ENCODE measurements at regions not wholly inside any gene's neighbourhood (a gene's known extent, or its start where the extent isn't known, plus 50 kb on each side); places are given as distances from the start of the nearest gene placed in this dataset.
A peak's percentile ranks its signal among the peaks of the same experiment; 100 is the strongest.

DNA sequence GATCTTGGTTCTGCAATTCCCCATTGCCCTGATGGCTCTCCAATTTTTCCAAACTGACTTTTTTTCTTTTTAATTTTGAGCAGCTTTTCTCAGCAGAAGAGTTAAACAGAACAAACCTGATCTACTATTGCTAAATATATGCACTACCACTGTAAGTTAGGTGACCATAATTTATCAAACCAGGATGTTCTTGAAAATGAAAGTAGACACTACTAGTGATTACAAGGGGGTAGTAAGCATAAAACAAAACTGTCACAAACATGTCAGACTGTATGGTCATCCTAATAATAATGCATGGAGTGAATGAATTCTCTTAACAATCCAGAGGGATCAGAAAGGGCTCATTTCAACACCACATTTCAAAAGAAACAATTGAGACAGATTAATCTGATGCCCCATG is 183.0 kb upstream of the FOXN3 start:
- Histone ChIP-seq H3K27ac (no peak overlapping the region), H3K4me1 (peaks cover 0 to 12% of the 10 kb centered on the region in 2 donors)

DNA sequence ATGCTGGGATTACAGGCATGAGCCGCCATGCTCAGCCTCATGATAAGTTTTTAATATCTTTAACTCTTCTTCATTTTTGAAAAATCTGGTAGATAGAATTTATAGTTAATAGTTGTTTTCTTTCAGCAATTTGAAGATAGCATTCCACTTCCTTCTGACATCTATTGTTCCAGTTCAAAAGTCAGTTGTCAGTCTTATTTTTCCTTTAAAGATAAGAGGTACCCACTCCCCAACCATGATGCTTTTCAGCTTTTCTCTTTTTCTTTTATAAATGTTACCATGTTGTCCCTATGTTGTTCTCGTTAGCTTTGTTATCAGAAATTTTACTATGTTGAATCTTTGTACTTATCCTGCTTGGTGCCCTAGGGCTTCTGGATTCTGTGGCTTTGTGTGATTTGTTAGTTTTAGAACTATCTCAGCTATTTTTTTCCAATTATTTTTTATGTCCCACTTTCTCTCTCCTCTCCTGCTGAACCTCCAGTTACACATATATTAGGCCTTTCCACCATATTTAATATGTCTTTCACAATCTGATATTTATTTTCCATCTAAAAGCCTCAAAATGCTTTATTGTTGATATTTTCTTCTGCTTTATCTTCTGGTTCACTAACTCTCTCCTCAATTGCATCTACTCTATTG is 181.6 kb upstream of the FOXN3 start:
- H3K27me3 ChIP-seq: no peaks in the 10 kb centered on the region
- H3K4me1 ChIP-seq: peaks cover 0 to 12% of the 10 kb centered on the region in 2 donors
- H3K4me3 ChIP-seq: no peak overlapping the region
- no peak overlapping the region for H3K27ac ChIP-seq
- peaks cover 0 to 30% of the 10 kb centered on the region in 2 donors for H3K9me3 ChIP-seq
- no peak for DNase-seq (ENCODE audit: low spot score)
- H3K36me3 ChIP-seq: no peaks in the 10 kb centered on the region
- TF ChIP-seq, protein P1, sequence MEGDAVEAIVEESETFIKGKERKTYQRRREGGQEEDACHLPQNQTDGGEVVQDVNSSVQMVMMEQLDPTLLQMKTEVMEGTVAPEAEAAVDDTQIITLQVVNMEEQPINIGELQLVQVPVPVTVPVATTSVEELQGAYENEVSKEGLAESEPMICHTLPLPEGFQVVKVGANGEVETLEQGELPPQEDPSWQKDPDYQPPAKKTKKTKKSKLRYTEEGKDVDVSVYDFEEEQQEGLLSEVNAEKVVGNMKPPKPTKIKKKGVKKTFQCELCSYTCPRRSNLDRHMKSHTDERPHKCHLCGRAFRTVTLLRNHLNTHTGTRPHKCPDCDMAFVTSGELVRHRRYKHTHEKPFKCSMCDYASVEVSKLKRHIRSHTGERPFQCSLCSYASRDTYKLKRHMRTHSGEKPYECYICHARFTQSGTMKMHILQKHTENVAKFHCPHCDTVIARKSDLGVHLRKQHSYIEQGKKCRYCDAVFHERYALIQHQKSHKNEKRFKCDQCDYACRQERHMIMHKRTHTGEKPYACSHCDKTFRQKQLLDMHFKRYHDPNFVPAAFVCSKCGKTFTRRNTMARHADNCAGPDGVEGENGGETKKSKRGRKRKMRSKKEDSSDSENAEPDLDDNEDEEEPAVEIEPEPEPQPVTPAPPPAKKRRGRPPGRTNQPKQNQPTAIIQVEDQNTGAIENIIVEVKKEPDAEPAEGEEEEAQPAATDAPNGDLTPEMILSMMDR (IDR thresholded peaks at IDR 0.05): no peak

More for the DNA sequence above, 183.0 kb upstream of the FOXN3 start:
- TF ChIP-seq, protein P1 (IDR thresholded peaks at IDR 0.05): no peak
- no peak overlapping the region for H3K4me3 ChIP-seq
- H3K27me3 ChIP-seq: no peaks in the 10 kb centered on the region
- H3K36me3 ChIP-seq: no peaks in the 10 kb centered on the region
- no peak for DNase-seq (ENCODE audit: low spot score)
- H3K9me3 ChIP-seq: peaks cover 0 to 30% of the 10 kb centered on the region in 2 donors

DNA sequence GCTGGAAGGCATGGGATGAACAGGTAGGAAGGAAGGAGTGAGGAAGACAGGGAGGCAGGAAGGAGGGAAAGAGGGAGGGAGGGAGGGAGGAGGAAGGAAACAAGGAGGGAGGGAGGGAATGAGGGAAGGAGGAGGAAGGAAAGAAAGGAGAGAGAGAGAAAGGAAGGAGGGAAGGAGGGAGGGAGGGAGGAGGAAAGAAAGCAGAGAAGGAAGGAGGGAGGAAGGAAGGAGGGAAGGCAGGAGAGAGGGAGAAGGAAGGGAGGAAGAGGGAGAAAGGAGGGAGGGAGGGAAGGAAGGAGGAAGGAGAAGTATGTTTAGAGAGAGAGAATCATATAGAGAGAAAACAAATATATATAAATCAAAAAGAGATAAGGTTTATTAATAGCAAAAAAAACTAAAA is 175.9 kb upstream of the FOXN3 start:
- Histone ChIP-seq H3K27me3 (no peaks in the 10 kb centered on the region), H3K27ac (no peak overlapping the region), H3K9me3 (peaks cover 0 to 11% of the 10 kb centered on the region in 2 donors), H3K4me3 (no peak overlapping the region), H3K4me1 (no peaks in the 10 kb centered on the region), H3K36me3 (no peaks in the 10 kb centered on the region)
- DNase-seq (ENCODE audit: low spot score): no peak
- TF ChIP-seq, protein P1 (IDR thresholded peaks at IDR 0.05): no peak

DNA sequence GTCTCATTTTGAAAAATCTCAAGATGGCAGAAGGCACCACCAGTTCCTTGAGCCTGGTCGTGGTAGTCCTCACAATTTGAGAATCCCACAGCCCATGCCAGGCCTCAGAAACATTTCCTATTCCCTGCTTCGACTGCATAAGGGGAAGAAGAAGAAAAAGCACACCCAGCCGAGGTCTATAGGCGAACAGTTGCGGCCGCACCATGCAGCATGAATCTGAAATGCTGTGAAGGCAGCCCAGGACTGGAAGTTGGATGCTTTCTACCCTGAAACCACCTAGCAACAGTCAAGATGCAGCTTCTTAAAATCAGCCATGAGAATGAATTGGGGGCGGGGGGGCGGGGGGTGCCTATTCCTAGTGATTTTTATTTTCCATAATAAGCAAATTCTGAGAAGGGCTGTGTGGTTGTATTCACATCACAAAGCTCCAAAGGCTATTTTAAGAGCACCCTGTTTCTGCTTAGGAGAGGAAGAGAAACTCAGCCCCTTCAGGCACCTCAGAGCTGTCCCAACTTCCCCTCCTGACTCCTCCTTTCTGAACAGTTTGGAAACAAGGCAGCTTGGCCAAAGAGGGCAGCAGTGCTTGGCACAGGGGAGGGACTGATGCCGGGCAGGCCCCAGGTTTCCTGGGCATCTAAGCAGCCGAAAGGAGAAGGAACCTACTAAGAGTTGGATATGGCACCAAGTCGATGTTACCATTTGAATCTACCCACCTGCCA is 172.5 kb upstream of the FOXN3 start:
- DNase-seq (ENCODE audit: low spot score): no peak
- TF ChIP-seq, protein P1 (IDR thresholded peaks at IDR 0.05): no peak
- Histone ChIP-seq H3K9me3 (no peaks in the 10 kb centered on the region), H3K4me1 (no peaks in the 10 kb centered on the region), H3K27ac (peak overlapping the region in 1 of 2 donors; percentile 5), H3K27me3 (no peaks in the 10 kb centered on the region), H3K4me3 (no peak overlapping the region), H3K36me3 (no peaks in the 10 kb centered on the region)

DNA sequence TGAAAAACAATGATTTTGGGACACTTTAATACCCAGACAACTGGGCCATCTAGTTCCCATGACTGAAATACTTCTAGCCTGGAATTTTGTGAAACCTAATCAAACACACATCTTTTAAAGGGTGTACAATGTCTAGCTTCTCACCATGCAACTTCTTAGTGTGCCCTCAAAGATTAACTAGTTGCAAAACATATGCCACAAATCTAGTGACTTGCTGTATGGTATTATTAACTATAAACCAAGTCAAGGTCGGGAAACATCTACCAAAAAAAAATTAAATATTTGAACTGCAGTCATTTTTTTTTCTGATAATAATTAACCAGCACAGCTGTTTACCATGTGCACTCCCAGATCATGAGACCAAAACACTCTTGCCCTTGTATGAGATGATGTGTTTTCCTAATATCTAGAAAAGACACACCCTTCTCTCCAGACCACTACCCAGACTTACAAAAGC is 171.8 kb upstream of the FOXN3 start:
- TF ChIP-seq, protein P1 (IDR thresholded peaks at IDR 0.05): no peak
- H3K27me3 ChIP-seq: no peaks in the 10 kb centered on the region
- H3K27ac ChIP-seq: peak overlapping the region in 1 of 2 donors; percentile 5

More for the DNA sequence above, 171.8 kb upstream of the FOXN3 start:
- H3K4me3 ChIP-seq: no peak overlapping the region
- H3K4me1 ChIP-seq: no peaks in the 10 kb centered on the region
- no peaks in the 10 kb centered on the region for H3K36me3 ChIP-seq
- no peak for DNase-seq (ENCODE audit: low spot score)
- H3K9me3 ChIP-seq: no peaks in the 10 kb centered on the region
